PC-3 (cell line): ENCODE measurements at regions not wholly inside any gene's neighbourhood (a gene's known extent, or its start where the extent isn't known, plus 50 kb on each side); places are given as distances from the start of the nearest gene placed in this dataset.
A peak's percentile ranks its signal among the peaks of the same experiment; 100 is the strongest.

ENCODE experiments used
- ATAC-seq: fragments of 200-7000 bp; cut with Tn5 transposase; 2 replicates; pipeline ENCODE4 v1.9.1; 2020; ENCODE audit warnings: mild to moderate bottlenecking, moderate library complexity
- BruUV-seq: library from RNA; stranded (reverse); fragments of 400-500 nt; replicated peaks from 2 replicates; lab custom pipeline; 2021; lab: Mats Ljungman, UMichigan
- CTCF ChIA-PET: fragments of 300-600 bp; sonication (Branson Sonifier 250); formaldehyde crosslinking; loops from one replicate; lab custom pipeline; 2022; ENCODE audit warnings: antibody characterized with exemption; lab: Charles Lee
- POLR2A ChIA-PET: fragments of 300-600 bp; sonication (Branson Sonifier 250); formaldehyde crosslinking; loops from one replicate; lab custom pipeline; 2022; ENCODE audit warnings: antibody characterized with exemption; ENCODE audit not compliant: unreplicated experiment; lab: Charles Lee
- DNase-seq: peaks from one replicate; pipeline ENCODE4 v3.0.0-alpha.2; 2015
- H2AFZ ChIP-seq: fragments of 300-600 bp; sonication (generic); 2 replicates; pipeline ENCODE4 v1.6.0; 2016; ENCODE audit warnings: antibody characterized with exemption, low read length
- H3F3A ChIP-seq: fragments of 300-600 bp; sonication (generic); one replicate; pipeline ENCODE4 v1.6.0; 2017; ENCODE audit warnings: antibody characterized with exemption, low read length, control low read depth, mild to moderate bottlenecking; ENCODE audit not compliant: unreplicated experiment
- H3K27ac ChIP-seq: fragments of 300-600 bp; sonication (generic); 2 replicates; pipeline ENCODE4 v1.5.1; 2016; ENCODE audit warnings: mild to moderate bottlenecking, low read length
- H3K27me3 ChIP-seq: fragments of 300-600 bp; sonication (generic); 2 replicates; pipeline ENCODE4 v1.6.1; 2016; ENCODE audit warnings: low read length, mixed read lengths
- H3K36me3 ChIP-seq: fragments of 300-600 bp; sonication (generic); 2 replicates; pipeline ENCODE4 v1.6.1; 2016; ENCODE audit warnings: low read depth, mixed run types, low read length, mixed read lengths
- H3K4me1 ChIP-seq: fragments of 300-600 bp; sonication (generic); 2 replicates; pipeline ENCODE4 v1.5.1; 2016; ENCODE audit warnings: low read length; ENCODE audit not compliant: insufficient read depth
- H3K4me2 ChIP-seq: fragments of 300-600 bp; sonication (generic); 2 replicates; pipeline ENCODE4 v1.6.0; 2016; ENCODE audit warnings: low read length
- H3K4me3 ChIP-seq: fragments of 300-600 bp; sonication (generic); 2 replicates; pipeline ENCODE4 v1.5.1; 2016; ENCODE audit warnings: mild to moderate bottlenecking, low read length, mixed read lengths
- H3K79me2 ChIP-seq: fragments of 300-600 bp; sonication (generic); 2 replicates; pipeline ENCODE4 v1.6.1; 2017; ENCODE audit warnings: low read length, mixed read lengths
- H3K9ac ChIP-seq: fragments of 300-600 bp; sonication (generic); 2 replicates; pipeline ENCODE4 v1.6.0; 2016; ENCODE audit warnings: mild to moderate bottlenecking, low read length
- H3K9me2 ChIP-seq: fragments of 300-600 bp; sonication (generic); replicated peaks from 2 replicates; pipeline ENCODE4 v1.6.1; 2016; ENCODE audit warnings: mixed run types, low read length, mixed read lengths
- H3K9me3 ChIP-seq: fragments of 300-600 bp; sonication (generic); 2 replicates; pipeline ENCODE4 v1.6.1; 2016; ENCODE audit warnings: low read length, mixed read lengths
- H4K20me1 ChIP-seq: fragments of 300-600 bp; sonication (generic); 2 replicates; pipeline ENCODE4 v1.6.1; 2016; ENCODE audit warnings: low read length, mixed read lengths
- CTCF ChIP-seq: fragments of 300-600 bp; sonication (generic); conservative IDR thresholded peaks from 2 replicates; pipeline ENCODE4 v1.5.1; 2017; ENCODE audit warnings: antibody characterized with exemption, low read depth, mild to moderate bottlenecking, low read length
- EZH2 ChIP-seq: fragments of 300-600 bp; sonication (generic); IDR thresholded peaks from one replicate; pipeline ENCODE4 v1.6.1; 2017; ENCODE audit warnings: antibody characterized with exemption, mild to moderate bottlenecking, low read length; ENCODE audit not compliant: unreplicated experiment
- EZH2phosphoT487 ChIP-seq: fragments of 300-600 bp; sonication (generic); IDR thresholded peaks from 2 replicates; pipeline ENCODE4 v1.6.1; 2018; ENCODE audit warnings: mild to moderate bottlenecking, antibody characterized with exemption, low read length, borderline replicate concordance
- intact Hi-C: fragments of 100-400 bp; cut with micrococcal nuclease; formaldehyde crosslinking; loops from 2 replicates; pipeline ENCODE4 v1.9.0; 2023

- Histone ChIP-seq H3K4me1 (no peaks in the 10 kb centered on the region), H3K9ac (no peak overlapping the region), H3K36me3 (no peaks in the 10 kb centered on the region), H3F3A (no peaks in the 10 kb centered on the region), H3K27ac (no peak overlapping the region), H3K9me3 (no peaks in the 10 kb centered on the region), H3K9me2 (no peaks in the 10 kb centered on the region), H4K20me1 (no peaks in the 10 kb centered on the region), H2AFZ (no peak overlapping the region), H3K4me3 (no peak overlapping the region), H3K27me3 (no peaks in the 10 kb centered on the region), H3K79me2 (no peaks in the 10 kb centered on the region), H3K4me2 (no peak overlapping the region)
- no peak for ATAC-seq
- POLR2A ChIA-PET = no interaction called here
- TF ChIP-seq EZH2phosphoT487 (no peak), EZH2 (no peak), CTCF (no peak)
- intact Hi-C loops = no loop called here
- DNase-seq = no peak
- CTCF ChIA-PET = no interaction called here
- no TSS peak for BruUV-seq
Observed at GRCh38 chr5:30069441-30070263, 1123.8 kb upstream of the CDH6 start.

- H3F3A ChIP-seq = no peaks in the 10 kb centered on the region
- H3K79me2 ChIP-seq = no peaks in the 10 kb centered on the region
- TF ChIP-seq EZH2phosphoT487 (no peak), CTCF (no peak), EZH2 (no peak)
- no peaks in the 10 kb centered on the region for H4K20me1 ChIP-seq
- H3K4me3 ChIP-seq = no peak overlapping the region
- no peaks in the 10 kb centered on the region for H3K36me3 ChIP-seq
- DNase-seq (no peak), ATAC-seq (no peak)
- no peak overlapping the region for H3K4me2 ChIP-seq
- H3K9me3 ChIP-seq = no peaks in the 10 kb centered on the region
- no peak overlapping the region for H3K27ac ChIP-seq
- ChIA-PET POLR2A (interaction anchor here (0.6 kb wide), 1 partner anchor 1212 kb away, joined by 4 read pairs; no protein-coding TSS in a partner anchor), CTCF (no interaction called here)
- no TSS peak for BruUV-seq
- no peaks in the 10 kb centered on the region for H3K9me2 ChIP-seq
- H3K9ac ChIP-seq = no peak overlapping the region
- H3K27me3 ChIP-seq = no peaks in the 10 kb centered on the region
- intact Hi-C loops = no loop called here
- H3K4me1 ChIP-seq = no peaks in the 10 kb centered on the region
- H2AFZ ChIP-seq = no peak overlapping the region
Observed at GRCh38 chr5:30063503-30063902, 1130.0 kb upstream of the CDH6 start.

- no peaks in the 10 kb centered on the region for H3K4me1 ChIP-seq
- no peak for TF ChIP-seq CTCF
- TF ChIP-seq EZH2phosphoT487 = no peak
- no peak for TF ChIP-seq EZH2
- no peaks in the 10 kb centered on the region for H3K79me2 ChIP-seq
- no peak overlapping the region for H3K4me3 ChIP-seq
- 0 out of 2 replicates have a peak overlapping the region, but pooled peaks have one; percentile 9 for H2AFZ ChIP-seq
- no peak overlapping the region for H3K27ac ChIP-seq
- H3K36me3 ChIP-seq = no peaks in the 10 kb centered on the region
- ATAC-seq = no peak
- H3K9ac ChIP-seq = no peak overlapping the region
- ChIA-PET CTCF (no interaction called here), POLR2A (no interaction called here)
- no TSS peak for BruUV-seq
- no peaks in the 10 kb centered on the region for H4K20me1 ChIP-seq
- no peaks in the 10 kb centered on the region for H3F3A ChIP-seq
- DNase-seq = no peak
- no peaks in the 10 kb centered on the region for H3K27me3 ChIP-seq
- H3K9me3 ChIP-seq = no peaks in the 10 kb centered on the region
- intact Hi-C loops = no loop called here
- no peak overlapping the region for H3K4me2 ChIP-seq
- no peaks in the 10 kb centered on the region for H3K9me2 ChIP-seq
Observed at GRCh38 chr5:30051976-30052375, 1141.5 kb upstream of the CDH6 start.
